ENCODE measurements at regions not wholly inside any gene's neighbourhood (a gene's known extent, or its start where the extent isn't known, plus 50 kb on each side); places are given as distances from the start of the nearest gene placed in this dataset.

DNA sequence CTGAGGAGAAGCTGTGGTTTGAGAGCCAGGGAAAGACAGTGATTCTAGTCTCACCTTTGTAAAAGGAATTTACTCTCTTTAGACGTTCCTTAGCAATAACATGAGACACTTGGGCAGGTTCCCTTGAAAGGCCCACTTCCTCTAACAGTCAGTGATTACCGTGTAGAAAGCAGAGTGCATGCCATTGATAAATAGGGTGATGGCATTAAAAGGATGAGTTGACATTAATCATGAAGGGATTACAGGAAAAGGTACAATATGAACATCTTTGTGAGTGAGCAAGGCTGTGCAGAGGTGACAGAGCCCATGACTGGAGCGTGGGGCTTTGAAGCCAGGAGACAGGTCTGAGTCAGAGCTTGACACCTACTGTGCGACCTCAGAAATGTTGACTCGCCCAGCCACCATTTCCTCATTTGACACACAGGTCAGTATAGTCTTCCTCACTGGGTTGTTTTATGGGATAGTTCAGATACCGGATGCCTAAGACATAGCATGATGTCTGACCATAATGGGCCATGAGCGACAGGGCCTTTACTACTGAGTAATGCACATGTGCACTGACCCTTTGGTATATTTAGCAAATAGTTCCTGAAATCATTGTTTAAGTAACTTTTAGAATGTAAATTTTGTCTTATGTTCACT lies 341.7 kb upstream of the MTNR1B start:
- in situ Hi-C loops (cut with HindIII; ENCODE audit: low sequenced_read_pairs), result no loop called here
- DNase-seq (ENCODE audit: low read depth, low spot score), result peak; percentile 62
- no peak for TF ChIP-seq CTCF (IDR thresholded peaks at IDR 0.05; ENCODE audit: low read depth, low read length)
- no peak overlapping the region for H3K4me3 ChIP-seq (ENCODE audit: low read depth, low read length)

- in situ Hi-C loops (cut with HindIII; ENCODE audit: low sequenced_read_pairs), result no loop called here
- peak; percentile 68 for DNase-seq (ENCODE audit: low read depth, low spot score)
- no peak overlapping the region for H3K4me3 ChIP-seq (ENCODE audit: low read depth, low read length)
- no peak for TF ChIP-seq CTCF (IDR thresholded peaks at IDR 0.05; ENCODE audit: low read depth, low read length)
Observed at GRCh38 chr11:92628401-92629292, 340.8 kb upstream of the MTNR1B start.

DNA sequence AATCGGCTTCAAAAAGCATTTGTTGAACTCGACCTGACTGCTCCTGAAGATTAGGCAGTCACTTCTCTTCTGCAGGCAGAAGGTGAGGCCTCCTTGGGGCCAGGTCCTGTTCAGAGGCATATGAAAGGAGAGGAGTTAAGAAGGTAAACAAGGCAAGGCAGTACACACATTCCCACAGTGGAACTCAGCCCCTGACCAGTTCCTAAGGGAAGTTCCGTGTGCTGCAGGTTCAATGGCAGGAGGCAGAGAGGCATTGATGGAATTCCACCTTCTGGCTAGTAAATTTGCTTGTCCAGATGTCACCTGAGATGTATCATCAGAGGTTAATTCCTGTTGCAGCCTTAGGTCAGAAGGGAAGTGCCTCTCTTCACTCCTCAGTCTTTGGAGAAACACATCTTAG lies 337.0 kb upstream of the MTNR1B start:
- no peak for DNase-seq (ENCODE audit: low read depth, low spot score)
- TF ChIP-seq CTCF (IDR thresholded peaks at IDR 0.05; ENCODE audit: low read depth, low read length), result no peak
- in situ Hi-C loops (cut with HindIII; ENCODE audit: low sequenced_read_pairs), result no loop called here
- H3K4me3 ChIP-seq (ENCODE audit: low read depth, low read length), result no peak overlapping the region

DNA sequence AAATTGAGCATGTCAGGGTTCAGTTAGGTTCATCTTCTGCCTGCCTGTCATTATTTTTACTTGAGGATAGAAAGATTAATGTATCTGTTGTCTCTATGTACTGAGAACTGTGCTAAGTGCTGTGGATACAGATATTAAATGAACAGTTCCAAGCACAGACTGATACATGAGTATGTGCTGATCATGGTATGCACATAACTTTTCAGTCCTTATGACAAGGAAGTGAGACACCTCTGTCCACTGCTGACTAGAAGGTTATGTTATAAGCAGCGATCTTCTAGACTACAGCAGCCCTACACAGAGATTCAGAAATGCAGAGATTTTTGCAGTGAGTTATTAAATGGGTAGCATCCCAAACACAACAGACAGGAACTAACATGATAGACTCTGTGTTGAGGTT lies 335.6 kb upstream of the MTNR1B start:
- in situ Hi-C loops (cut with HindIII; ENCODE audit: low sequenced_read_pairs), result no loop called here
- no peak for DNase-seq (ENCODE audit: low read depth, low spot score)
- TF ChIP-seq CTCF (IDR thresholded peaks at IDR 0.05; ENCODE audit: low read depth, low read length), result no peak

DNA sequence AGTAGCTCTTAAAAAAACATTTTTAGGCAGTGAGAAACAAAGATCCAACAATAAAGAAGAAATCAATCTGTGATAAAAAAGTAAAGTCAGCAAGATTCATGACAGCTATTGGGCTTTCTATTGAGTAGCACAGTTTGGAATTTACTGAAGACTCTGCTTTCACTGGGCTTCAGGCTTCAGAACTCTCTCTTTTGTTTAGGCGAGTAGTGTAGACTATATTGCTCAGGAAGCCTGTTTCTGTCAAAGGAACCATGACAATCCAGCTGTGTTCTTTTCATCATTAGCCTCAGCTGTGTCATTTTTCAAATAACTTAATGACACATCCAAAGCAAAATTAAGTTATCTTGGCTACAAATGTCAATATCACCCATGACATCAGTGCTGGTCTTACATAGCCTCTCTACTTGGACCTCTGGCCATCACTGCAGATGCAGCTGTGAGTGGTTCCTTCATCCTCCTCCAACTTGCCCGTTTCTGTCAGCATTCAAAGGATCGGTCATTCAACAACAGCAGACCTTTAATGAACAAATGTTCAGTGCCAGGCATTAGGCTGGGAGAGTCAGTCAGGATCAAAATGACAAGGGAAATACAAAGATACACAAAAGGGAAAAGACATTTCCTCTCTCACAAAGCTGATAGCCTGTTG lies 332.8 kb upstream of the MTNR1B start:
- no peak overlapping the region for H3K4me3 ChIP-seq (ENCODE audit: low read depth, low read length)
- no peak for DNase-seq (ENCODE audit: low read depth, low spot score)
- TF ChIP-seq CTCF (IDR thresholded peaks at IDR 0.05; ENCODE audit: low read depth, low read length), result no peak
- in situ Hi-C loops (cut with HindIII; ENCODE audit: low sequenced_read_pairs), result no loop called here

More for the DNA sequence above, 335.6 kb upstream of the MTNR1B start:
- H3K4me3 ChIP-seq (ENCODE audit: low read depth, low read length), result no peak overlapping the region

- DNase-seq (ENCODE audit: low read depth, low spot score), result no peak
- TF ChIP-seq CTCF (IDR thresholded peaks at IDR 0.05; ENCODE audit: low read depth, low read length), result no peak
- in situ Hi-C loops (cut with HindIII; ENCODE audit: low sequenced_read_pairs), result no loop called here
- no peak overlapping the region for H3K4me3 ChIP-seq (ENCODE audit: low read depth, low read length)
Observed at GRCh38 chr11:92638678-92639077, 330.8 kb upstream of the MTNR1B start.

Data from astrocyte of the spinal cord (primary cell).